Esophagus muscularis mucosa (tissue), 3 donors: ENCODE measurements at regions not wholly inside any gene's neighbourhood (a gene's known extent, or its start where the extent isn't known, plus 50 kb on each side); places are given as distances from the start of the nearest gene placed in this dataset.

Source experiments
- POLR2A ChIP-seq: fragments of 450-650 bp; IDR thresholded peaks from one replicate; pipeline ENCODE4 v1.6.1; 2017; ENCODE audit warnings: antibody characterized with exemption, moderate library complexity, mild to moderate bottlenecking, low read depth
- POLR2AphosphoS5 ChIP-seq, 2 donors: sonication (generic); formaldehyde crosslinking; IDR thresholded peaks; one replicate each; pipeline ENCODE4 v1.6.1; 2017; ENCODE audit warnings: antibody characterized with exemption in 2 of 2
- TF ChIP-seq, protein P1 (sequence below), 3 experiments: fragments of 200-600 bp in 2 of 3; fragments of 450-650 bp in 1 of 3; sonication (generic) in 2 of 3; IDR thresholded peaks; one replicate each; pipeline ENCODE4 v1.5.1; 2017 to 2019; ENCODE audit warnings: antibody characterized with exemption in 3 of 3, mild to moderate bottlenecking in 2 of 3, moderate library complexity in 1 of 3

DNA sequence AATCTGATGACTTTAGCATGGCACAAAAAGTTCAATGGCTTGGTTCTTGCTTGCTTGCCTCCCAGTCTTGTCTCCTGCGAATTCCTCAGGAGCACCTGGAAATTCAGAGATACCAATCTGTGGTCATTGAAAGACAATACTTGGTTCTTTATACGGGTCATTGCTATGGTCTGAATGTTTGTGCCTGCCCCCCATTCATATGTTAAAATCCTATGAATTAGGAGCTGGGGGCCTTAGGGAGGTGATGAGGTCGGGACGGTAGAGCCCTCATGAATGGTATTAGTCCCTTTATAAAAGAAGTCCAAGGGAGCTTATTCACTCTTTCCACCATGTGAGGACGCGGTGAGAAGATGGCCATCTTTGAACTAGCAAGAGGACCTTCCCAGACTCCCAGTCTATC lies 721.8 kb downstream of the UTRN start:
- TF ChIP-seq POLR2AphosphoS5 (IDR thresholded peaks at IDR 0.05) (no peak), POLR2A (no peak)
- TF ChIP-seq, protein P1, sequence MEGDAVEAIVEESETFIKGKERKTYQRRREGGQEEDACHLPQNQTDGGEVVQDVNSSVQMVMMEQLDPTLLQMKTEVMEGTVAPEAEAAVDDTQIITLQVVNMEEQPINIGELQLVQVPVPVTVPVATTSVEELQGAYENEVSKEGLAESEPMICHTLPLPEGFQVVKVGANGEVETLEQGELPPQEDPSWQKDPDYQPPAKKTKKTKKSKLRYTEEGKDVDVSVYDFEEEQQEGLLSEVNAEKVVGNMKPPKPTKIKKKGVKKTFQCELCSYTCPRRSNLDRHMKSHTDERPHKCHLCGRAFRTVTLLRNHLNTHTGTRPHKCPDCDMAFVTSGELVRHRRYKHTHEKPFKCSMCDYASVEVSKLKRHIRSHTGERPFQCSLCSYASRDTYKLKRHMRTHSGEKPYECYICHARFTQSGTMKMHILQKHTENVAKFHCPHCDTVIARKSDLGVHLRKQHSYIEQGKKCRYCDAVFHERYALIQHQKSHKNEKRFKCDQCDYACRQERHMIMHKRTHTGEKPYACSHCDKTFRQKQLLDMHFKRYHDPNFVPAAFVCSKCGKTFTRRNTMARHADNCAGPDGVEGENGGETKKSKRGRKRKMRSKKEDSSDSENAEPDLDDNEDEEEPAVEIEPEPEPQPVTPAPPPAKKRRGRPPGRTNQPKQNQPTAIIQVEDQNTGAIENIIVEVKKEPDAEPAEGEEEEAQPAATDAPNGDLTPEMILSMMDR (IDR thresholded peaks at IDR 0.05) = no peak
